GM23338 (cell line): ENCODE measurements at regions not wholly inside any gene's neighbourhood (a gene's known extent, or its start where the extent isn't known, plus 50 kb on each side); places are given as distances from the start of the nearest gene placed in this dataset.

ENCODE experiments used
- ATAC-seq: fragments of 200-7000 bp; cut with Tn5 transposase; 3 replicates; pipeline ENCODE4 v1.9.1; 2020
- DNase-seq: peaks from one replicate; pipeline ENCODE4 v3.0.0-alpha.2; 2015; ENCODE audit warnings: low spot score
- H2AFZ ChIP-seq: fragments of 200-600 bp; sonication (generic); 2 replicates; pipeline ENCODE4 v1.8.0; 2016; ENCODE audit warnings: antibody characterized with exemption, mild to moderate bottlenecking, moderate library complexity
- H3F3A ChIP-seq: fragments of 200-600 bp; sonication (generic); replicated peaks from 2 replicates; pipeline ENCODE4 v1.8.0; 2017; ENCODE audit warnings: antibody characterized with exemption, mixed run types, low read depth
- H3K27ac ChIP-seq: fragments of 200-600 bp; sonication (generic); 2 replicates; pipeline ENCODE4 v1.6.1; 2016; ENCODE audit warnings: low read depth
- H3K27me3 ChIP-seq: fragments of 200-600 bp; sonication (generic); 2 replicates; pipeline ENCODE4 v1.8.0; 2016; ENCODE audit warnings: mild to moderate bottlenecking, mixed run types, moderate library complexity; ENCODE audit not compliant: insufficient read depth
- H3K36me3 ChIP-seq: fragments of 200-600 bp; sonication (generic); 2 replicates; pipeline ENCODE4 v1.8.0; 2016; ENCODE audit warnings: mild to moderate bottlenecking; ENCODE audit not compliant: insufficient read depth
- H3K4me1 ChIP-seq: fragments of 200-600 bp; sonication (generic); 2 replicates; pipeline ENCODE4 v1.8.0; 2016; ENCODE audit warnings: mild to moderate bottlenecking, moderate library complexity; ENCODE audit not compliant: insufficient read depth
- H3K4me2 ChIP-seq: fragments of 200-600 bp; sonication (generic); 2 replicates; pipeline ENCODE4 v1.7.1; 2017; ENCODE audit warnings: mixed run types
- H3K4me3 ChIP-seq: fragments of 200-600 bp; sonication (generic); 2 replicates; pipeline ENCODE4 v1.6.1; 2016; ENCODE audit warnings: mixed run types
- H3K79me2 ChIP-seq: fragments of 200-600 bp; sonication (generic); replicated peaks from 2 replicates; pipeline ENCODE4 v1.8.0; 2017; ENCODE audit warnings: mild to moderate bottlenecking; ENCODE audit not compliant: insufficient read depth
- H3K9me2 ChIP-seq: fragments of 200-600 bp; sonication (generic); 2 replicates; pipeline ENCODE4 v1.8.0; 2017; ENCODE audit not compliant: insufficient read depth
- H4K20me1 ChIP-seq: fragments of 200-600 bp; sonication (generic); replicated peaks from 2 replicates; pipeline ENCODE4 v1.8.0; 2017; ENCODE audit warnings: mild to moderate bottlenecking; ENCODE audit not compliant: insufficient read depth
- H3K27ac Mint-ChIP-seq: 2 replicates; pipeline ENCODE4 v1.8.0; 2020; ENCODE audit warnings: inconsistent platforms, mild to moderate bottlenecking, moderate library complexity, mixed read lengths
- H3K27me3 Mint-ChIP-seq: 3 replicates; pipeline ENCODE4 v1.8.0; 2022; ENCODE audit warnings: low read depth, mild to moderate bottlenecking, moderate library complexity, mixed read lengths, inconsistent platforms; ENCODE audit not compliant: insufficient read depth, poor library complexity
- H3K36me3 Mint-ChIP-seq: 3 replicates; pipeline ENCODE4 v1.8.0; 2021; ENCODE audit warnings: low read depth, mild to moderate bottlenecking, inconsistent platforms, moderate library complexity, mixed read lengths
- H3K4me1 Mint-ChIP-seq: 3 replicates; pipeline ENCODE4 v1.8.0; 2020; ENCODE audit warnings: mild to moderate bottlenecking, inconsistent platforms, mixed read lengths
- H3K4me3 Mint-ChIP-seq: 3 replicates; pipeline ENCODE4 v1.8.0; 2021; ENCODE audit warnings: moderate library complexity, mild to moderate bottlenecking, inconsistent platforms, mixed read lengths
- H3K9me3 Mint-ChIP-seq: 3 replicates; pipeline ENCODE4 v1.8.0; 2020; ENCODE audit warnings: moderate library complexity, mild to moderate bottlenecking, inconsistent platforms, mixed read lengths
- CREB1 ChIP-seq: fragments of 250-450 bp; sonication (Bioruptor Pico); IDR thresholded peaks from 2 replicates; pipeline ENCODE4 v1.5.0; 2020; ENCODE audit warnings: low read depth, mild to moderate bottlenecking, moderate library complexity
- CTCF ChIP-seq, 2 experiments: fragments of 200-600 bp in 1 of 2; sonication (generic) in 1 of 2; conservative IDR thresholded peaks; 2 replicates each; pipeline versions ENCODE4 v1.5.1 to v1.6.1; 2016 to 2017; ENCODE audit warnings: antibody characterized with exemption in 2 of 2, low read depth in 2 of 2, mild to moderate bottlenecking in 2 of 2, moderate library complexity in 1 of 2
- EZH2phosphoT487 ChIP-seq: fragments of 200-600 bp; sonication (generic); IDR thresholded peaks from one replicate; pipeline ENCODE4 v1.8.1; 2018; ENCODE audit warnings: antibody characterized with exemption; ENCODE audit not compliant: unreplicated experiment
- JUNB ChIP-seq: IDR thresholded peaks from one replicate; pipeline ENCODE4 v1.6.1; 2016; ENCODE audit warnings: antibody characterized with exemption; ENCODE audit not compliant: unreplicated experiment
- POLR2AphosphoS5 ChIP-seq: IDR thresholded peaks from 2 replicates; pipeline ENCODE4 v1.6.1; 2016; ENCODE audit warnings: antibody characterized with exemption, low read depth
- REST ChIP-seq: IDR thresholded peaks from one replicate; pipeline ENCODE4 v1.6.1; 2018; ENCODE audit warnings: antibody characterized with exemption; ENCODE audit not compliant: unreplicated experiment
- ZNF114 ChIP-seq: fragments of 250-450 bp; sonication (Bioruptor Pico); IDR thresholded peaks from 2 replicates; pipeline ENCODE4 v1.5.0; 2020; ENCODE audit warnings: mild to moderate bottlenecking, moderate library complexity
- ZNF462 ChIP-seq: fragments of 250-450 bp; sonication (Bioruptor Pico); IDR thresholded peaks from 2 replicates; pipeline ENCODE4 v1.5.0; 2020; ENCODE audit warnings: mild to moderate bottlenecking, moderate library complexity

- Mint-ChIP-seq H3K4me1 (peaks cover 17% of the 10 kb centered on the region), H3K36me3 (no peaks in the 10 kb centered on the region), H3K9me3 (no peaks in the 10 kb centered on the region; the same call in 2 of the 3 replicates), H3K27ac (no peak overlapping the region), H3K4me3 (no peak overlapping the region), H3K27me3 (peaks cover 12% of the 10 kb centered on the region)
- no peaks in the 10 kb centered on the region for H3K27me3 ChIP-seq
- TF ChIP-seq JUNB = no peak
- H4K20me1 ChIP-seq = no peaks in the 10 kb centered on the region
- no peak overlapping the region for H3K27ac ChIP-seq
- H3K36me3 ChIP-seq = no peaks in the 10 kb centered on the region
- H3K4me1 ChIP-seq = peaks cover 15% of the 10 kb centered on the region
- H2AFZ ChIP-seq = peak overlapping the region; percentile 59; the same call in 1 of the 2 replicates
- H3K79me2 ChIP-seq = no peaks in the 10 kb centered on the region
- no peak overlapping the region for H3K4me3 ChIP-seq
- ATAC-seq (peak; percentile 31), DNase-seq (no peak)
- H3F3A ChIP-seq = no peaks in the 10 kb centered on the region
- H3K9me2 ChIP-seq = peaks cover 2% of the 10 kb centered on the region; the same call in 1 of the 2 replicates
- H3K4me2 ChIP-seq = 0 out of 2 replicates have a peak overlapping the region, but pooled peaks have one; percentile 45
Measured at GRCh38 chr2:128754246-128754724, 435.6 kb upstream of the HS6ST1 start.

GRCh38 chr2:128755695-128756364 is 437.2 kb upstream of the HS6ST1 start:
- no peak; the same call in 2 of the 3 replicates for ATAC-seq
- Histone ChIP-seq H3K9me2 (peaks cover 2% of the 10 kb centered on the region; the same call in 1 of the 2 replicates), H3K4me3 (no peak overlapping the region), H3F3A (no peaks in the 10 kb centered on the region), H3K36me3 (no peaks in the 10 kb centered on the region), H3K79me2 (no peaks in the 10 kb centered on the region), H3K27me3 (no peaks in the 10 kb centered on the region), H3K4me2 (no peak overlapping the region), H2AFZ (no peak overlapping the region), H3K4me1 (peaks cover 15% of the 10 kb centered on the region), H3K27ac (no peak overlapping the region), H4K20me1 (no peaks in the 10 kb centered on the region)
- no peaks in the 10 kb centered on the region for H3K36me3 Mint-ChIP-seq
- no peak overlapping the region for H3K4me3 Mint-ChIP-seq
- no peaks in the 10 kb centered on the region; the same call in 2 of the 3 replicates for H3K9me3 Mint-ChIP-seq
- H3K27me3 Mint-ChIP-seq = peaks cover 10% of the 10 kb centered on the region
- no peak overlapping the region for H3K27ac Mint-ChIP-seq
- DNase-seq = no peak
- H3K4me1 Mint-ChIP-seq = peaks cover 17% of the 10 kb centered on the region
- TF ChIP-seq EZH2phosphoT487 = no peak
- no peak for TF ChIP-seq REST
- no peak for TF ChIP-seq POLR2AphosphoS5
- no peak for TF ChIP-seq CTCF (conservative IDR thresholded peaks at IDR 0.05; ENCODE audit: low read depth in 2 of 2)
- TF ChIP-seq ZNF462 (CRISPR knock-in tag) = no peak
- no peak for TF ChIP-seq ZNF114 (CRISPR knock-in tag)
- TF ChIP-seq JUNB = no peak
- TF ChIP-seq CREB1 (CRISPR knock-in tag) = no peak
